Activated T-cell treated with anti-CD3 and anti-CD28 coated beads for 48 hours (primary cell): ENCODE measurements at regions not wholly inside any gene's neighbourhood (a gene's known extent, or its start where the extent isn't known, plus 50 kb on each side); places are given as distances from the start of the nearest gene placed in this dataset.
A peak's percentile ranks its signal among the peaks of the same experiment; 100 is the strongest.

Experiments used
- DNase-seq: peaks from one replicate; pipeline ENCODE4 v3.0.0-alpha.2; 2020; ENCODE audit warnings: low read depth

DNA sequence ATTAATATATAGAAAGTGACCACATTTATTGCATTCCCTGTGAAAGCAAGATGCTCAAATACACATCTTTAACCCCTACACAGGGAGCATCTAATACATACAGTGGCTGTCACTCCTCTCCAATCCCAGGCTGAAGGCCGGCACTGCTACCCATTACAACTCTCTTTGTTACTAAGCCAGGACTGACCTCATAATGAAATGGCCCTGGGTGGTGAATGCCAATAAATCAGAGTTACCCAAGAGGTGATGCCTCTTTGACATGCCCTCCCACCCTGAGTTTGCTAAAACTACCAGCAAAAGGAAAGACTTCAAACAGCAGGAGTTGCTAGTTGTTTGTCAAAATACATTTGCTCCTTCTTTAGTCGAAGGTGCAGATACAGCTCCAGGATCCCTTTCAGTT is 214.2 kb downstream of the FOXA2 start:
- DNase-seq: no peak

DNA sequence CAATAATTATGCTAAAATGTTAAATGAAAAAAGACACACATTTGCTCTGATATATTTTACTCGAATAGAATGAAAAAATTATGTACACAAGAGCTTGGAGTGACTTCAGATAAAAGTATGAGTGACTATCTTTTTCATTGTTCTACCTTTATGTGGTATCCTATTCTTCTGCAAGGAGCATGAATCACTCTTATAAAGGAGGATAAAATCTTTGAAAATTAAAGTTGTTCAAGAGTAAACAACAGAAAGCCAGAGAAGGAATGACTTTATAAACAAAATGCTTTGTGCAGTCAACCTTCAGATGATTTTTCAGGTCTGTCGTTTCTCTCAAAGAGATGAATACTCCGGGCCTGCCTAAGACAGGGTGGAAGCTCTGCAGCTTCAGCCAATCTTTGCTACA is 215.3 kb downstream of the FOXA2 start:
- no peak for DNase-seq

DNA sequence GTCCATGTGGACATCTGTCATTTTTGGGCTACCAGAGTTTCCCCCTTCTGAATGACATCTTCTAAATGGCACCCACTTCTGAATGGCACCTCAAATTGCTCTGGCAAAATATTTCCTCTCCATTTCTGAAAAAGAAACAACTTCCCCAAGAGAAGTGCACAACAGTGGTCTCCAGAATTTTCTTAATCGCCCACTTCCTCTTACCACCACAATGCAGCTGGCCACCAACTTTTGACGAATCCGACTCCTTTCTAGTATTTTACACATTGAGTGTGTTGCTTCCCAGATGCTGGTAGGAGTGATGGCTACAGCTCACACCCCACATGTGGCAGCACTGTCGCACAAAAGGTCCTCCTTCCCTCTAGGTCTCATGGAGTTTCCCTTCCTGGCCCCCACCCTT is 216.1 kb downstream of the FOXA2 start:
- no peak for DNase-seq

DNA sequence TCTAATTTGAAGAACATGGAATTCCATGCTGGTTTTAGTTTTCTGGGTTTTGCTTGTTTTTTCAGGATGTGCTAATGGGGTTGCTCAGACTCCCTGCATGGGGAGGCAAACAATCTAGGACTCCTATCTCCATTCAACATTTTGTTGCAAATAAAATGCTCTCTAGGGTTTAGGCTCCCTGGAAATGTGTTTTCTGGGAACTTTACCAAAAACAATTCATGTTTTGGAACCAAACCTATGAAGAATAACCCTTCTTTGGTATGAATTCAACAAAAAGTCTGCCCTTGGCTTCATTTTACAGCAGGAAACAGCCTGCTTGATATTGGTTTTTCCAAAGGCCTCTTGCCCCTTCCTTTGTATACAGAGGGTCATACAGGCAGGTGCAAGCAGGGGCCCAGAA is 217.7 kb downstream of the FOXA2 start:
- no peak for DNase-seq

DNA sequence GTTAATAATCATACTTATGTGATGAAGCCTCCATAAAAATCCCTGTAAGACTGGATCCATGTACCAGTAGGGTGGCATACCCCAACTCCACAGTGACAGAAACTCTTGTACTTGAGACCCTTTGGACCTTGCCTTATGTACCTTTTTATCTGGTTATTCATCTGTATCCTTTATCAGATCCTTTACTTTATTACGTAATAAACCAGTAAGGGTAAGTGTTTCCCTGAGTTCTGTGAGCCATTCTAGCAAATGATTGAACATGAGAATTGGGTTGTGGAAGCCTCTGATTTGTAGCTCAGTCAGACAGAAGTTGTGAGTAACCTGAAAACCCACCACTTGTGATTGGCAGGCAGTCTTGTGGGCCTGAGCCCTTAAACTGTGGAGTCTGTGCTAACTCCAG is 229.7 kb downstream of the FOXA2 start:
- no peak for DNase-seq

DNA sequence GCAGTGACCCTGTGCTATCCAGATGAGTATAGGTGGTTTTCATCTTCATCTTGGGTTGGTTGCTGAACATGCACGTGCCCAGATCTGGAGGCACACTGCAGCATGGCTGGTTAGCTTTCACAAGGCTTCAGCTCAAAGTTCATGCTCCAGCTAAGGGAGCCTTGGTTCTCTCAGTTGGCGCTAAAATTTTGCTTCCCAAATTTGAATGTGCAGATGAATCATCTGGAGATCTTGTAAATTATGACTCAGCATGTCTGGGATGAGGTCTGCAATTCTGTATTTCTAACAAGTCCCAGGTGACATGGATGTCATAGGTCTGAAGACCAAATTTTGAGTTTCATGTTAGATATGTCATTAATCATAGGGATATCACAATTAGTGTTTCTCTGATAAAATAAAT is 230.8 kb downstream of the FOXA2 start:
- DNase-seq: no peak

DNA sequence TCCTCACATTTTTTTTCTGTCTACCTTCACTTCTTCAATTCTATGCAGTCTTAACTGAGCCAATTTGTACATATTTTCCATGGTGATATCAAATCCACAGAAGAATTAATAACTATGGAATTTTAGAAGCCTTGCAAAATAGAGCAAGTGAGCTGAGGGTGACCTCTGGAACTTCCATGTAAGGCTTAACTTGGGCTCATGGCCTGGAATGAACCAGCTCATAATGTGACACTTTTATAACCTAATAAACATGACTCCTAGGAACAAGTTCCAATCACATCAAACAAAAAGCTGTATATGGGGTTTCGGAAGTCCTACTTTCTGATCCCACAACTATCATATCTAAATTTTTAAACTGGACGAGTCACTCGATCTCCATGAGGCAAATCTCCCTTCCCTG is 232.4 kb downstream of the FOXA2 start:
- no peak for DNase-seq

DNA sequence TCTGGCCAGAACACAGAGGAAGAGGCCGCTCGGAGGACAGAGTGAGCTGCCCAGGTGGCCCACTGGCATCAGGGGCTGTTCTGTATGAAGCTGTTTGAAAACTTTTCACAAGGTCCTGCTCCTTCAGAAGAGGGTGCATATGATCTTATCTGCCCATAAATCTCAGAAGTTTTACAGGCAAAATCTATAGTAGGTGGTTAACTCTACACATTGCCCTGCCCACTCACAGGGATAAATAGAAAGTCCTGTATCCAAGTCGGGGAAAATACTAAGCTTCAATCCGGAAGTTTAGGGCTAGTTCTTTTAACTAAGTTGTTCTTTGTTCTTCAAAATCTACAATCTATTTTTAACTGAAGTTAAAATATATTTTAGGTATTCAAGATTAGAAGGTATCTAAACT is 233.7 kb downstream of the FOXA2 start:
- DNase-seq: no peak

DNA sequence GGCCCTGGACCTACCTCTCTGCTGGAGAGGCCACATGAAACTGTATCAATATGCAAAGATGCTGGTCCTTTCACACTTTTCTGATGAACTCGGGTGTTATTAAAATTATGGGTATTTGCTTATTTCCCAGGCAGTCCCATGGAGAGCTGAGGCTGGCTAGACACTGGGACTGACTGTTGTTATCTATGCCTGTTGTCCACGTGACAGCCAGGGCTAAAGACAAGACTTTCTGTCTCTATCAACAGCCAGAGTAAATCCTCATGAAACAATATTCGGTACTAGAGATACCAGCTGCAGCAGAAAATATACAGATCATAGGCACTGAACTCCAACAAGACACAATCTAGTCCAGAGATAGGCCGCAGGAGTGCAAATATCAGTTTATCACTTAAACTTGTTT is 236.4 kb downstream of the FOXA2 start:
- no peak for DNase-seq

DNA sequence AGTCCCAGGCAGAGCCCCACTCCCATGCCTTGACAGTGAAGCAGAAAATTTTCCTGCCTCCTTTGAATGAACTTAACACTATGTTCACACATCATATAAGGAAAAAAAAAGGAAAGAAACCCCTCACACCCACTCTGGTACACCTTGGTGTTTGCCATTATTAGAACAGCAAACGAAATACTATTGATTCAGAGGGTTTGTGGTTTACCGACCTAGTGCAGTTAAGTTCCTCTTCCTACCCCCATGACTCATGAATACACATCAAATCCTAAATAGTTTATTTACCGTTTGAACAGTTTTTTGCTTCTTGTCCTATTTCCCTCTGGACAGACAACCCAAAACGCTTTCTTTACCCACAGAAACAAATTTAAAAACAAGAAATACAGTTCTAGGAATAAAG is 237.7 kb downstream of the FOXA2 start:
- DNase-seq: no peak

DNA sequence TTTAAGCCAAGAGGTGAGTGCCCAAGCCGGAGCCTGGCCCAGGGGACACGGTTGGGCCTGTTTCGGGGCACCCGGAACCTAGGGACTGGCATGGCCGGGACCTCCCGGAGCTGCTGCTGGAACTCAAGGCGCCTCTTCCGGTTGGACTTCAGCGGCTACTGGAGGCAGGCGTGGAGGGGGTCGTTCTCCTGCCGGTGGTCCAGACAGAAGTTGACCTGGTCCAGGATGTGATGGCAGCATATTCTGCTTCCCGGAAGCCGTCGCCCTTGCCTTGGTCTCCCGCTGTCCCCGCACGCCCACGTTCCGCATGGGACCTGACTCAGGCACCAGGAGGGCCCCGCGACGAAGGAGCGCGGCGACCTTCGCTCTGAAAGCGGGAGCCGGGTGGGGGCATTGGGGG is 240.8 kb downstream of the FOXA2 start:
- DNase-seq: no peak

DNA sequence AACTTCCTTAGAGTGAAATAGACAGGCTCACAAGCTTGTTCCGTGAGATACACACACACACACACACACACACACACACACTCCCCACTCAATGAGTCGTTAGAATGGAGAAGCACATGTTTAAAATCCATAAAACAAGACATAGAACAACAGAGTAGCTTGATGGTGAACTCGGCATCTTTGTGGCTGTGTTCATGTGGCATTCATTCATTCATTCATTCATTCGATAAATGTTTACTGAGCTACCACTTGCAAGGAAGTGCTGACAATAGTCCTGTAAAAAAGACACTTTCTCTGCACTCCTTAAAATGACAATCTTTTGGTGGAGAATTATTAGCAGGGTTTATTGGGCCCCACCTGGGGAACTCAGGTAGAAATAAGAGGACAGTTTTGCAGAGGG is 242.0 kb downstream of the FOXA2 start:
- no peak for DNase-seq

DNA sequence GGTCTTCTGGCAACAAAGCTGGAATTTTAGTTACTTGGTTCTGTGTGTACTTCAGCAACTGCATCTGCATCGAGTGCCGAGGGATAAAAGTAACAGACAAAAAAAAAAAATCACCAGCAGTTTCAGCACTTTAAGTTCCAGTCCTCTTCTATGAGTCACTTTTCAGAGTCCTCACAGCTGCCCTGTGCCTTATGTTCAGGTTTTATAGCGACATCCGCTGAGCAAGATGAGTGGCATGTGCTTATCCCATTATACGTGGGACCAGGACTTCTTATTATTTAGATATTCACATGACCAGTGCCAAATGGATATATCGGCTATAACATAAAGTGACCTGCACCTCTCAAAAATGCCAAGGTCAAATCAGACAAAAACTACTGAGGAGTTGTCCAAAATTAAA is 242.9 kb downstream of the FOXA2 start:
- DNase-seq: no peak

DNA sequence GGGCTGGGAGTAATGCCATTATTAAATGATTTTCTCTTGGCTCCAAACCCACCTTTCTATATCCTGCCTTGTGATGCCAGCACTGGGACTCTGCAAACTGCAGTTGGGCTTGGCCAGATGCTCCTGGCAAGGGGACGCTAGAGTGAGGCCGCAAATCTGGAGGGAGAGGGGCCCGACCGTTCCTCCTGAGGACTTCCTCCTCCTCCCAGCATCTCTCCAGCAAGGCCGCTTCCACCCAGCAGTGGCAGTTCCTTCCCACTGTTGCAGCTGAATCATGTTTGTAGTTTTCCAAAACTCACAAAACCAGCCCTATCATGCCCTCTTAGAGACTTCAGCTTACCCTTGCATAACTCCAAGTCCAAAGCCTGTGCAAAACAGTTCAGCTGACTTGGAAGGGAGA is 244.4 kb downstream of the FOXA2 start:
- no peak for DNase-seq

DNA sequence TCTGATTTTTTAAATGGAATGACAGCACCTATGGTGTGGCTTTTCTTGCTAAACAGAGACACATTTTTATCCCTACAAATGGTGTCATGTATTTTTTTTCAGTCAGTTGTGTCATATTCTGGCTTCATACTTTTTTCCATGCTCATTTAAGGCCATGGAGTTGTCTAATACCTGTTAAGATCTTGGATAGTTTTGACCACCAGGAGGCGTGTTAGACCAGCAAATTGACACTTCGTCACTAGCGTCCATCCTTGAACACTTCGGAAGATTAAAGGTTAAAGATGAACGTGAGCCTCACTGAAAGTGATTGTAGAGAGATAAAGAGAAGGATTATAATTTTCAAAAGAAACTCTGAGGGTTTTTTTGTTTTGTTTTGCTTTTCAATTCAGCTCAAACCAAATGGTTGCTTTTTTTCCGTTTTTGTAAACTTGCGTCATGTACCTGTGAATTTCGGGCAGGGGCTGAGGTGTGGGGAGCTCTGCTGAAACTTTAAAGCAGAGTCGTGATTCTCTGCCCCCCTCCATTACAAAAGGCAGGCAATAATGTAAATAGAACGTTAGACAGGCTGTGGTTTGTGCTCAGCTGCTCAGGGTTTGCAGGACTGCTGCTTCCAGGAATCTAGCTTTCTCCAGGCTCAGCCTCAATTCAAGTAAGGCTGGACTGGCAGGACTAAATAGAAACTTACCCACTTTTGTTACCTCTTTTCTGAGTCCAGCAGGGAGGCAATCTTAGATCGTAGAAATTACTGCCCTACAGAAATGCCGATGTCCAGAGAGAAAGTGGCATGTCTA is 245.1 kb downstream of the FOXA2 start:
- DNase-seq: no peak

DNA sequence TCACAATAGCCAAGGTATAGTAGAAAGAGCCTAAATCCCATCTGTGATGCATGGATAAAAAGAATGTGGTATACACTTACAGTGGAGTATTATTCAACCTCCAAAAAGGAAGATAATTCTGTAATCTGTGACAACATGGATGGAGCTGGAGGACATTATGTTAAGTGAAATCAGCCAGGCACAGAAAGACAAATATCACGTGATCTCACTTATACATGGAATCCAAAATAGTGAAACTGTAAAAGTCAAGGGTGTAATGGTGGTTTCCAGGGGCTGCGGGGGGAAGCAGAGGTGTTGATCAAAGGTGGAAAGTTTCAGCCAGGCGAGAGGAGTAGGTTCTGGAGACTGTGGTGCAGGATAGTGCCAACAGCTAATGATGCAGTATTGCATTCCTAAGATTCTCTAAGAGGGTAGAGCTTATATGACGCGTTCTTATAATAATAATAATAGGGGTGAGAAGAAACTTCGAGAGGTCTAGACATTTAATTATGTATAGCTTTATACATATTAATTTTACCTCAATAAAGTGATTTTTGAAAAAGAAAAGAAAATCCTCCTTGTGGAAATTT is 246.1 kb downstream of the FOXA2 start:
- DNase-seq: no peak

DNA sequence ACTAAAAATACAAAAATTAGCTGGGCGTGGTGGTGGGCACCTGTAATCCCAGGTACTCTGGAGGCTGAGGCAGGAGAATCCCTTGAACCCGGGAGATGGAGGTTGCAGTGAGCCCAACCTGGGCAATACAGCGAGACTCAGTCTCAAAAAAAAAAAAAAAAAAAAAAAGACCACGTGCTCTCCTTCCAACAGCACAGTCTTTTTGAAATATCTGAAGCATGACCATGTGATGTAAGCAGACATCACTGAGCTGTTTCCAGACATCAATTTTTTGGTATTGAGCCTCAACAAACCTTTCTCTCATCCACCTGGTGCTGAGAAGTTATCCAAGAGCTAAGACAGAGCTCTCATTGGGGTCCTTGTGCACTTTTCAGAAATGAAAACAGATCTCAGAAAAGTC is 249.2 kb downstream of the FOXA2 start:
- DNase-seq: no peak

DNA sequence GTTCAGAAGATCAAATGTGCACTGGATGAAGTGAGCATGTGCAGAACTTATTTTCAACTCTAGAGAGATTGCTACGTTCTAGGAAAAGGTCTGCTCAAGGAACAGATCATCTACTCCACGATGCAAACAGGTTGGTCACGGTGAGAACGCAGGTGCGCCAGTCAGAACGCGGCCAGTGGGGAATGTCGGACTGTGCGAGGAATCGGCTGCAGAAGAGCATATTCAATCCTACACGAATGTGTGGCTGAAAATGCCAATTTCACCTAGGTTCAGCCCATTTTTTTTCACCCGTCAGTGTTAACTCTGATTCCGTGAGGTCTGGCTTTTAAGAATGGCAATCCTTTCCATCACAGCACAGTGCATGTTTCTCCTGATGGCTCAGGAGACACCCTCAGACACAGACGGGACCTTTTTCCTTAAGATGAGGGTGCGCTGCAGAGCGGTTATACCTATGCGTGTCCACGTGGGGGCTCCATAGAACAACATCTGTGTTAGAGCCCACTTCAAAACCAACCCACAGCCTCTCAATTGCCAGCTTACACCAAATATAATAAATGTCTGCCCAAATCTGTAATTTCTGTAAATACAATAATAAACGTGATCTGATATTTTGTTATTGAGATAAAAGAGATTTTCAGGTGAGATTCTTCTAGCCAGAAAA is 250.4 kb downstream of the FOXA2 start:
- peak; percentile 29 for DNase-seq

DNA sequence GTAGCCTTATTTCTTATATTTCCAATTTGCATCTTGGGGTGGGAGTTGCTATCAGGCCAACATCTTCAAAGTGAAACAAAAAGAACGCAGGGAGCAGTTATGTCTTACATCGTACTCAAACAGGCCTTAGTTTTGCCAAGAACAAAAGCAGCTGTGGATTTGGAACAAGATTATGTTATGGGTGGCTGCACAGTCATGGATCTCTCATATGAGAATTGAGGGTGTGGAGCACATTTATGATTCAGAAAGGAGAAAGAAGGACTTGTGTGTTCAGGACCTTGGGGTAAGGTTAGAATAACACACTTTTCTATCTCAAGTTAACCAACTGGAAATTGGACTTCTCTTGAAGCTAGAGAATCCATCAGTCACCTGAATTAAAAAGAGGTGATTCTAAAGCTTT is 259.9 kb downstream of the FOXA2 start:
- DNase-seq: no peak

DNA sequence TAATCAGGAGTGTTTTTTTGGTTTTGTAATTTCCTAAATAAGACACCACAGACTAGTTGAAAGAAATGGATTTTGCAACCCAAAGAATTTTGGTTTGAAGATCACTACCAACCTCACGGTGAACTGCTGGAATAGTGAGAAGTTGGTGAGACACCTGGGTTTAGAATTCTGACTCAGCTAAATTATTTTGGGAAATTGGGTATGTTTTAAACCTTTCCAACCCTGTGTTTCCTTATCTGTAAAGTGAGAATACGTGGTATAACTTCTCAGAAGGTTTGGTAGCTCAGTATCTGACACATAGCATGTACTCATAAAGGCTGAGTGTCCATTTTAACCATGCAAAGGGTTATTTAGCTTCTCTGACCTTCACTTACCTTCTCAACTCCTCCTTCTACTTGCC is 261.9 kb downstream of the FOXA2 start:
- DNase-seq: no peak

DNA sequence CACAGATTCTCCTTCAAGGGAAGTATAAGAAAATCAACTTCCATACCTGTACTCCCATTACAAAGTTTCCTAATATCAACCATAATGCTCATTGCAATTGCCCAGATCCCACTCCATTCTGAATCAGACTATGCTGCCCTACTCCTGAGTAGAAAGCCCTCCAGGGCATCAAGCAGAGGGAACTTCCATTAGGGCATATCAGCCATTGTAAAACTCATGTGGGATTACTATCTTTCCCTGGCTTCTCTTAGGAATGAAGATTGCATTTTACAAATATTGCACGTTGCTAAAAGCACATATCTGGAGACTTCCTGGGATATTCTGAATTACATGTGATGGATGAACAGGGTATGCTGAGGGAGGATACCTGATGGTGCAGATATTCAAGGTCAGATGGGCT is 263.2 kb downstream of the FOXA2 start:
- no peak for DNase-seq

DNA sequence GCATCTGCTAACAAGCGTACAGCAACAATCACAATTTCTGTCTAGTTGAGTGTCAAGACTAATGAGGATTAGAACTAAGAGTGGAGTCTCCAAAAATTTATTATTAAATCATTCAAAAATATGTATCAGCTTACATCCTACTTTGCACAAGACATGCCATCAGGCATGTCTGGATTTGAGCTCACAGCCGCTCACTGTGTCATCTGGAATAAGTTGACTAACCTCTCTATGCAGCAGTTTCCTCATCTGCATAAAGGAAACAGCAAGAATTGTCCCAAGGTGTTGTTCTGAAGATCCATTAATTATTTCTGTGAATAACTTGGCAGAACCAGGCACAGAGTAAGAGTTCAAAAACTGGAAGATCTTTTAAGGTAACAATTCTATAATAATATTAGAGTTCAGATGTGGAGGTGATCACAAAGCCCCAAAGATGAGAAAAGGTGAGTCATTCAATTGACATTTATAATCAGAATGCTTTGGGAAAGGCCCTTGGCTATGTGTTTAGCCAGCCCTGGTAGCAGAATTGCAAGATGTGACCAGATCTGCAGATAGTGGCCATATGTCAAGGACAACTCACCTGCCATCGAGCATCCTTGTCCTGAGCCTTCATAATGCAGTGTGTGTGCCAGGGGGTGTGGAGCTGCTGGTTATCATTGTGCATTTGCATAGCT is 264.0 kb downstream of the FOXA2 start:
- no peak for DNase-seq

DNA sequence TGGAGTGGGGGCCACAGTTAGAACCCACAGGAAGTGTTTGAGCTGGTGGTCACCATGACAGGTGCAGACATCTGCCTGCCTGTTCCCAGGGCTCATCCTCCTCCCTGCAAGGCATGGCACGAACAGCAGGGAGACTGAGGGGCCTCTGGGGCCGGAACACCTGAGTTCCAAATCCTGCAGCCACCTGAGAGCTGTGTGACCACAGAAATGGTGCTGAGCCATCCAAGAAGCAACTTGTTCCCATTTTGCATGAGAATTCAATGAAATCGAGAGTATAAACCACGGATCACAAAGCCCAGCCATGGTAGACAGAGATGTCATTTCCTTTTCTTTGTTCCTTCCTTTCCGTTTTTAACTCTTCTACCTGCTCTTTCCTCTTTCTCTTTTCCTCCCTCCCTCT is 268.6 kb downstream of the FOXA2 start:
- no peak for DNase-seq
